Stomach (tissue), 4 donors: ENCODE measurements at regions not wholly inside any gene's neighbourhood (a gene's known extent, or its start where the extent isn't known, plus 50 kb on each side); places are given as distances from the start of the nearest gene placed in this dataset.

Source experiments
- CTCF ChIP-seq, 7 experiments: fragments of 450-650 bp in 4 of 7; fragments of 200-600 bp in 3 of 7; sonication (generic) in 3 of 7; IDR thresholded peaks; one replicate each; pipeline ENCODE4 v1.5.1; 2016 to 2019; ENCODE audit warnings: antibody characterized with exemption in 7 of 7, control low read depth in 2 of 7, mild to moderate bottlenecking in 1 of 7
- EP300 ChIP-seq: sonication (generic); formaldehyde crosslinking; IDR thresholded peaks from one replicate; pipeline ENCODE4 v1.6.1; 2017; ENCODE audit warnings: antibody characterized with exemption
- POLR2A ChIP-seq, 4 donors: fragments of 450-650 bp; IDR thresholded peaks; one replicate each; pipeline ENCODE4 v1.6.1; 2016; ENCODE audit warnings: antibody characterized with exemption in 4 of 4, control low read depth in 2 of 4, mild to moderate bottlenecking in 1 of 4, moderate library complexity in 1 of 4

GRCh38 chr2:33652830-33653229, 53.7 kb upstream of the FAM98A start:
- TF ChIP-seq POLR2A (IDR thresholded peaks at IDR 0.05): no peak
- no peak for TF ChIP-seq CTCF (IDR thresholded peaks at IDR 0.05)
- TF ChIP-seq EP300: no peak
